ENCODE measurements at regions not wholly inside any gene's neighbourhood (a gene's known extent, or its start where the extent isn't known, plus 50 kb on each side); places are given as distances from the start of the nearest gene placed in this dataset.

GRCh38 chr11:116509551-116509950, 263.2 kb downstream of the BUD13 start:
- H3K4me3 ChIP-seq (ENCODE audit: low read length): no peak overlapping the region

GRCh38 chr11:116507849-116508695, 264.7 kb downstream of the BUD13 start:
- no peaks in the 10 kb centered on the region for H3K27me3 ChIP-seq (ENCODE audit: insufficient read depth, low read depth, low read length)
- H3K4me3 ChIP-seq (ENCODE audit: low read length): no peak overlapping the region
- no peaks in the 10 kb centered on the region for H3K79me2 ChIP-seq (replicated peaks; ENCODE audit: insufficient read depth, low read length)
- H3K4me2 ChIP-seq (ENCODE audit: low read length): no peak overlapping the region
- no peak overlapping the region for H3K9ac ChIP-seq (ENCODE audit: low read length)
- H3K9me3 ChIP-seq (ENCODE audit: low read length): no peaks in the 10 kb centered on the region
- TF ChIP-seq, protein P1, sequence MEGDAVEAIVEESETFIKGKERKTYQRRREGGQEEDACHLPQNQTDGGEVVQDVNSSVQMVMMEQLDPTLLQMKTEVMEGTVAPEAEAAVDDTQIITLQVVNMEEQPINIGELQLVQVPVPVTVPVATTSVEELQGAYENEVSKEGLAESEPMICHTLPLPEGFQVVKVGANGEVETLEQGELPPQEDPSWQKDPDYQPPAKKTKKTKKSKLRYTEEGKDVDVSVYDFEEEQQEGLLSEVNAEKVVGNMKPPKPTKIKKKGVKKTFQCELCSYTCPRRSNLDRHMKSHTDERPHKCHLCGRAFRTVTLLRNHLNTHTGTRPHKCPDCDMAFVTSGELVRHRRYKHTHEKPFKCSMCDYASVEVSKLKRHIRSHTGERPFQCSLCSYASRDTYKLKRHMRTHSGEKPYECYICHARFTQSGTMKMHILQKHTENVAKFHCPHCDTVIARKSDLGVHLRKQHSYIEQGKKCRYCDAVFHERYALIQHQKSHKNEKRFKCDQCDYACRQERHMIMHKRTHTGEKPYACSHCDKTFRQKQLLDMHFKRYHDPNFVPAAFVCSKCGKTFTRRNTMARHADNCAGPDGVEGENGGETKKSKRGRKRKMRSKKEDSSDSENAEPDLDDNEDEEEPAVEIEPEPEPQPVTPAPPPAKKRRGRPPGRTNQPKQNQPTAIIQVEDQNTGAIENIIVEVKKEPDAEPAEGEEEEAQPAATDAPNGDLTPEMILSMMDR (IDR thresholded peaks at IDR 0.05; ENCODE audit: poor library complexity, severe bottlenecking): no peak
- TF ChIP-seq EZH2 (IDR thresholded peaks at IDR 0.05; ENCODE audit: borderline replicate concordance, insufficient read depth, low read length, poor library complexity, severe bottlenecking) (no peak), REST (IDR thresholded peaks at IDR 0.05; ENCODE audit: borderline replicate concordance) (no peak), SMC3 (conservative IDR thresholded peaks at IDR 0.05; ENCODE audit: poor library complexity) (no peak)
- no peaks in the 10 kb centered on the region for H3F3A ChIP-seq (ENCODE audit: insufficient read depth, low read length, poor library complexity, severe bottlenecking)
- no peaks in the 10 kb centered on the region for H4K20me1 ChIP-seq (ENCODE audit: insufficient read depth)
- no peak overlapping the region for H3K27ac ChIP-seq (ENCODE audit: low read length)
- no peak overlapping the region for H2AFZ ChIP-seq (ENCODE audit: low read depth, low read length)
- no peaks in the 10 kb centered on the region for H3K9me2 ChIP-seq (ENCODE audit: insufficient read depth, low read length)
- H3K36me3 ChIP-seq (ENCODE audit: insufficient read depth, low read length): no peaks in the 10 kb centered on the region

More at GRCh38 chr11:116509551-116509950, 263.2 kb downstream of the BUD13 start:
- H3K36me3 ChIP-seq (ENCODE audit: insufficient read depth, low read length): no peaks in the 10 kb centered on the region
- H3K79me2 ChIP-seq (replicated peaks; ENCODE audit: insufficient read depth, low read length): no peaks in the 10 kb centered on the region
- no peaks in the 10 kb centered on the region for H3K27me3 ChIP-seq (ENCODE audit: insufficient read depth, low read depth, low read length)
- H3K9ac ChIP-seq (ENCODE audit: low read length): no peak overlapping the region
- no peak overlapping the region for H3K4me2 ChIP-seq (ENCODE audit: low read length)
- TF ChIP-seq RAD21 (conservative IDR thresholded peaks at IDR 0.05) (no peak), TAF1 (IDR thresholded peaks at IDR 0.05; ENCODE audit: low read depth) (no peak), EP300 (conservative IDR thresholded peaks at IDR 0.05; ENCODE audit: poor library complexity, severe bottlenecking) (no peak), POLR2AphosphoS5 (IDR thresholded peaks at IDR 0.05) (no peak), REST (IDR thresholded peaks at IDR 0.05; ENCODE audit: borderline replicate concordance) (no peak), MXI1 (conservative IDR thresholded peaks at IDR 0.05; ENCODE audit: poor library complexity, severe bottlenecking) (no peak), SMC3 (conservative IDR thresholded peaks at IDR 0.05; ENCODE audit: poor library complexity) (no peak), EZH2 (IDR thresholded peaks at IDR 0.05; ENCODE audit: borderline replicate concordance, insufficient read depth, low read length, poor library complexity, severe bottlenecking) (no peak)
- TF ChIP-seq, protein P1 (IDR thresholded peaks at IDR 0.05; ENCODE audit: poor library complexity, severe bottlenecking): no peak
- no peaks in the 10 kb centered on the region for H3K9me2 ChIP-seq (ENCODE audit: insufficient read depth, low read length)
- no peaks in the 10 kb centered on the region for H3K9me3 ChIP-seq (ENCODE audit: low read length)
- H4K20me1 ChIP-seq (ENCODE audit: insufficient read depth): no peaks in the 10 kb centered on the region
- H3K27ac ChIP-seq (ENCODE audit: low read length): no peak overlapping the region
- no peaks in the 10 kb centered on the region for H3F3A ChIP-seq (ENCODE audit: insufficient read depth, low read length, poor library complexity, severe bottlenecking)
- no peak overlapping the region for H2AFZ ChIP-seq (ENCODE audit: low read depth, low read length)

All from neural cell (in vitro differentiated cells).